Sigmoid colon (tissue), 6 donors: ENCODE measurements at regions not wholly inside any gene's neighbourhood (a gene's known extent, or its start where the extent isn't known, plus 50 kb on each side); places are given as distances from the start of the nearest gene placed in this dataset.

Source experiments
- DNase-seq: peaks from one replicate; pipeline ENCODE4 v3.0.0-alpha.2; 2019
- H3K27ac ChIP-seq, 4 donors: fragments of 200-600 bp; sonication (generic); one replicate each; pipeline ENCODE4 v1.5.1; 2016 to 2019; ENCODE audit warnings: mild to moderate bottlenecking in 1 of 4
- H3K27me3 ChIP-seq, 3 donors: fragments of 200-600 bp; sonication (generic); one replicate each; pipeline ENCODE4 v1.5.1; 2019; ENCODE audit warnings: mild to moderate bottlenecking in 1 of 3
- H3K36me3 ChIP-seq, 4 donors: fragments of 200-600 bp; sonication (generic); one replicate each; pipeline ENCODE4 v1.5.1; 2016 to 2019
- H3K4me1 ChIP-seq, 4 donors: fragments of 200-600 bp; sonication (generic); one replicate each; pipeline ENCODE4 v1.5.1; 2017 to 2019
- H3K4me3 ChIP-seq, 4 donors: fragments of 200-600 bp; sonication (generic); one replicate each; pipeline ENCODE4 v1.5.1; 2017 to 2019; ENCODE audit warnings: mild to moderate bottlenecking in 2 of 4, moderate library complexity in 1 of 4
- H3K9me3 ChIP-seq, 4 donors: fragments of 200-600 bp in 3 of 4; sonication (generic) in 3 of 4; one replicate each; pipeline versions ENCODE4 v1.5.1 to v1.6.1; 2013 to 2019
- CTCF ChIP-seq, 4 experiments: fragments of 450-650 bp in 3 of 4; fragments of 200-600 bp in 1 of 4; IDR thresholded peaks; one replicate each; pipeline ENCODE4 v1.5.1; 2016 to 2019; ENCODE audit warnings: antibody characterized with exemption in 4 of 4, mild to moderate bottlenecking in 3 of 4, moderate library complexity in 2 of 4
- EP300 ChIP-seq, 4 donors: sonication (generic); formaldehyde crosslinking; IDR thresholded peaks; one replicate each; pipeline ENCODE4 v1.6.1; 2017; ENCODE audit warnings: antibody characterized with exemption in 4 of 4
- POLR2A ChIP-seq, 2 donors: fragments of 450-650 bp; IDR thresholded peaks; one replicate each; pipeline ENCODE4 v1.6.1; 2016; ENCODE audit warnings: antibody characterized with exemption in 2 of 2, mild to moderate bottlenecking in 2 of 2, moderate library complexity in 2 of 2
- POLR2AphosphoS5 ChIP-seq, 4 donors: sonication (generic); formaldehyde crosslinking; IDR thresholded peaks; one replicate each; pipeline ENCODE4 v1.6.1; 2017; ENCODE audit warnings: antibody characterized with exemption in 4 of 4
- WGBS, 2 donors: extraction: QIAGEN DNeasy Blood & Tissue Kit; methylation state at CpG; one replicate each; pipeline ENCODE4 v1.1.7; 2013; 5-methylcytosine and 5-hydroxymethylcytosine counted together
- intact Hi-C: fragments of 100-400 bp; cut with DNase I; formaldehyde crosslinking; loops from one replicate; pipeline ENCODE4 v1.15.1; 2023
- donor health status: healthy with polysubstance abuse.
- donor health status: healthy.

- intact Hi-C loops = no loop called here
- 86% methylated on average over 5 of the region's 5 CpGs for WGBS, 2 donors
- TF ChIP-seq CTCF (IDR thresholded peaks at IDR 0.05) = no peak
- no peak for TF ChIP-seq EP300 (IDR thresholded peaks at IDR 0.05)
- TF ChIP-seq POLR2AphosphoS5 (IDR thresholded peaks at IDR 0.05) = no peak
- TF ChIP-seq POLR2A (IDR thresholded peaks at IDR 0.05) = no peak
Measured at GRCh38 chr2:5464657-5465056, 227.5 kb upstream of the SOX11 start.

GRCh38 chr2:5465859-5466258 is 226.3 kb upstream of the SOX11 start:
- no peaks in the 10 kb centered on the region for H3K36me3 ChIP-seq
- H3K4me1 ChIP-seq = no peaks in the 10 kb centered on the region
- TF ChIP-seq POLR2AphosphoS5 (IDR thresholded peaks at IDR 0.05) (no peak), CTCF (IDR thresholded peaks at IDR 0.05) (no peak), EP300 (IDR thresholded peaks at IDR 0.05) (no peak), POLR2A (IDR thresholded peaks at IDR 0.05) (no peak)
- DNase-seq = no peak
- intact Hi-C loops = no loop called here
- 64 to 66% methylated on average over 5 of the region's 5 CpGs for WGBS, 2 donors
- H3K27ac ChIP-seq = no peak overlapping the region
- H3K27me3 ChIP-seq = no peaks in the 10 kb centered on the region
- H3K4me3 ChIP-seq = no peak overlapping the region
- no peaks in the 10 kb centered on the region for H3K9me3 ChIP-seq

More at GRCh38 chr2:5464657-5465056, 227.5 kb upstream of the SOX11 start:
- Histone ChIP-seq H3K36me3 (no peaks in the 10 kb centered on the region), H3K27me3 (no peaks in the 10 kb centered on the region), H3K4me3 (no peak overlapping the region), H3K27ac (no peak overlapping the region), H3K9me3 (no peaks in the 10 kb centered on the region), H3K4me1 (no peaks in the 10 kb centered on the region)
- no peak for DNase-seq

- Histone ChIP-seq H3K27ac (no peak overlapping the region), H3K4me3 (no peak overlapping the region), H3K36me3 (no peaks in the 10 kb centered on the region), H3K4me1 (no peaks in the 10 kb centered on the region), H3K9me3 (no peaks in the 10 kb centered on the region), H3K27me3 (no peaks in the 10 kb centered on the region)
- TF ChIP-seq EP300 (IDR thresholded peaks at IDR 0.05) = no peak
- no peak for TF ChIP-seq POLR2AphosphoS5 (IDR thresholded peaks at IDR 0.05)
- TF ChIP-seq POLR2A (IDR thresholded peaks at IDR 0.05) = no peak
- no peak for TF ChIP-seq CTCF (IDR thresholded peaks at IDR 0.05)
- WGBS, 2 donors = 84 to 87% methylated on average over 15 of the region's 15 CpGs
- intact Hi-C loops = no loop called here
- no peak for DNase-seq
Measured at GRCh38 chr2:5467178-5467905, 224.8 kb upstream of the SOX11 start.

GRCh38 chr2:5472673-5473072 is 219.5 kb upstream of the SOX11 start:
- DNase-seq = no peak
- Histone ChIP-seq H3K27me3 (no peaks in the 10 kb centered on the region), H3K4me1 (no peaks in the 10 kb centered on the region), H3K4me3 (no peak overlapping the region), H3K36me3 (no peaks in the 10 kb centered on the region), H3K27ac (no peak overlapping the region), H3K9me3 (no peaks in the 10 kb centered on the region)
- no peak for TF ChIP-seq CTCF (IDR thresholded peaks at IDR 0.05)
- no peak for TF ChIP-seq EP300 (IDR thresholded peaks at IDR 0.05)
- no peak for TF ChIP-seq POLR2AphosphoS5 (IDR thresholded peaks at IDR 0.05)
- no peak for TF ChIP-seq POLR2A (IDR thresholded peaks at IDR 0.05)
- 82 to 88% methylated on average over 4 of the region's 4 CpGs for WGBS, 2 donors
- intact Hi-C loops = no loop called here

- no peaks in the 10 kb centered on the region for H3K27me3 ChIP-seq
- WGBS, 2 donors = 64 to 75% methylated on average over 6 of the region's 6 CpGs
- no peak overlapping the region for H3K4me3 ChIP-seq
- DNase-seq = no peak
- no peak overlapping the region for H3K27ac ChIP-seq
- TF ChIP-seq POLR2A (IDR thresholded peaks at IDR 0.05) (no peak), EP300 (IDR thresholded peaks at IDR 0.05) (no peak), POLR2AphosphoS5 (IDR thresholded peaks at IDR 0.05) (no peak), CTCF (IDR thresholded peaks at IDR 0.05) (no peak)
- no peaks in the 10 kb centered on the region for H3K36me3 ChIP-seq
- H3K9me3 ChIP-seq = no peaks in the 10 kb centered on the region
- intact Hi-C loops = no loop called here
- no peaks in the 10 kb centered on the region for H3K4me1 ChIP-seq
Measured at GRCh38 chr2:5473635-5474034, 218.5 kb upstream of the SOX11 start.
